ENCODE measurements at regions not wholly inside any gene's neighbourhood (a gene's known extent, or its start where the extent isn't known, plus 50 kb on each side); places are given as distances from the start of the nearest gene placed in this dataset.

DNA sequence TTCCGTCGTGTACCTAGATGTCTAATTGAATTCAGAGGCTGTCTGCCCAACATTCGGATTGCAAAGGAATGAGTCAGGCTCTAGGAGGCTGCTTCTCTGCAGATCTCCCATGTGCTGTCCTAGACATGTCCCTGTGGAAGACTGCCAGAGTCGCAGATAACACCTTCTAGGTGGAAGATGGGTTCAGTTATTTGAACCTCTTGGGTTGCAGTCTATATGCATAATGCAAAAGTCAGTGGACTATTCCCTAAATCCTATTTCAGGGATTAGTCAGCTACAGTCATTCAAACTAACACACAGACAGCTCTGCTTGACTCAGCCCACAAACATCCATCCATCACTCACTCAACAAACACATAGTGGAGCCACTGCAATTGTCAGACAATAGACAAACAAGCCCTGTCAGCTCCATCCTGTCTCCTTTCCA lies 300.0 kb upstream of the CTNNB1 start:
- Histone ChIP-seq H3K79me1 (ENCODE audit: insufficient read depth, low read depth, low read length, poor library complexity, severe bottlenecking) (no peaks in the 10 kb centered on the region), H3K14ac (ENCODE audit: insufficient read depth, low read length) (no peak overlapping the region), H3K23ac (ENCODE audit: insufficient read length, low read depth, low read length) (no peak overlapping the region), H3K27me3 (ENCODE audit: insufficient read depth, low read length) (no peaks in the 10 kb centered on the region), H2BK15ac (ENCODE audit: low read depth, low read length) (no peak overlapping the region), H4K5ac (ENCODE audit: insufficient read length, low read depth, low read length) (no peak overlapping the region), H3K4me1 (ENCODE audit: insufficient read depth, low read length) (no peaks in the 10 kb centered on the region), H4K91ac (ENCODE audit: insufficient read length, low read depth, low read length) (no peak overlapping the region), H2AK5ac (ENCODE audit: insufficient read length, low read length) (no peak overlapping the region), H4K8ac (replicated peaks; ENCODE audit: insufficient read length, low read depth, low read length) (no peak overlapping the region), H2AFZ (ENCODE audit: low read length) (no peak overlapping the region), H3K56ac (ENCODE audit: insufficient read length, low read depth, low read length) (no peak overlapping the region), H2BK120ac (ENCODE audit: low read depth, low read length, poor library complexity, severe bottlenecking) (no peak overlapping the region), H3K4ac (ENCODE audit: low read depth, low read length) (no peak overlapping the region), H3K18ac (ENCODE audit: insufficient read length, low read depth, low read length) (no peak overlapping the region), H3K4me2 (ENCODE audit: insufficient read depth, insufficient read length, low read length) (no peak overlapping the region), H3K23me2 (ENCODE audit: insufficient read length, low read depth, low read length, poor library complexity, severe bottlenecking) (no peaks in the 10 kb centered on the region), H2BK12ac (ENCODE audit: insufficient read length, low read depth, low read length) (no peak overlapping the region), H3K27ac (ENCODE audit: insufficient read length, low read depth, low read length) (no peak overlapping the region), H2BK5ac (ENCODE audit: insufficient read length, low read length) (no peak overlapping the region), H3K9ac (ENCODE audit: extremely low read depth, insufficient read length, low read length) (no peak overlapping the region), H4K20me1 (ENCODE audit: control insufficient read depth, insufficient read depth, insufficient read length) (no peaks in the 10 kb centered on the region), H3K9me3 (ENCODE audit: control insufficient read depth, low read depth, low read length) (no peaks in the 10 kb centered on the region), H3T11ph (ENCODE audit: low read length) (no peak overlapping the region), H2BK20ac (ENCODE audit: low read depth, low read length, poor library complexity, severe bottlenecking) (no peak overlapping the region), H3K79me2 (ENCODE audit: insufficient read depth, low read length) (no peaks in the 10 kb centered on the region)
- DNase-seq: no peak
- H3K9me3 Mint-ChIP-seq: peaks cover 0 to 3% of the 10 kb centered on the region in 2 experiments; a peak in 3 of 5 replicates
- no peak overlapping the region for H3K27ac Mint-ChIP-seq
- H3K36me3 Mint-ChIP-seq (ENCODE audit: insufficient read depth in 1 of 3, low read depth in 3 of 3): peaks cover 0 to 1% (median 0%) of the 10 kb centered on the region in 3 experiments; a peak in 1 of 7 replicates
- no peak overlapping the region for H3K4me3 Mint-ChIP-seq
- H3K27me3 Mint-ChIP-seq (ENCODE audit: low read depth): no peaks in the 10 kb centered on the region
- WGBS (ENCODE audit: extremely low coverage, insufficient read length, low lambda C conversion rate): no CpG with 5 or more reads among the region's 4 CpGs
- 0 out of 4 replicates have a peak, but pooled peaks cover 2 to 3% of the 10 kb centered on the region in 2 experiments for H3K4me1 Mint-ChIP-seq
- TF ChIP-seq, protein P1, sequence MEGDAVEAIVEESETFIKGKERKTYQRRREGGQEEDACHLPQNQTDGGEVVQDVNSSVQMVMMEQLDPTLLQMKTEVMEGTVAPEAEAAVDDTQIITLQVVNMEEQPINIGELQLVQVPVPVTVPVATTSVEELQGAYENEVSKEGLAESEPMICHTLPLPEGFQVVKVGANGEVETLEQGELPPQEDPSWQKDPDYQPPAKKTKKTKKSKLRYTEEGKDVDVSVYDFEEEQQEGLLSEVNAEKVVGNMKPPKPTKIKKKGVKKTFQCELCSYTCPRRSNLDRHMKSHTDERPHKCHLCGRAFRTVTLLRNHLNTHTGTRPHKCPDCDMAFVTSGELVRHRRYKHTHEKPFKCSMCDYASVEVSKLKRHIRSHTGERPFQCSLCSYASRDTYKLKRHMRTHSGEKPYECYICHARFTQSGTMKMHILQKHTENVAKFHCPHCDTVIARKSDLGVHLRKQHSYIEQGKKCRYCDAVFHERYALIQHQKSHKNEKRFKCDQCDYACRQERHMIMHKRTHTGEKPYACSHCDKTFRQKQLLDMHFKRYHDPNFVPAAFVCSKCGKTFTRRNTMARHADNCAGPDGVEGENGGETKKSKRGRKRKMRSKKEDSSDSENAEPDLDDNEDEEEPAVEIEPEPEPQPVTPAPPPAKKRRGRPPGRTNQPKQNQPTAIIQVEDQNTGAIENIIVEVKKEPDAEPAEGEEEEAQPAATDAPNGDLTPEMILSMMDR (conservative IDR thresholded peaks at IDR 0.05): no peak

Measured in H9 (cell line).